ENCODE measurements at regions not wholly inside any gene's neighbourhood (a gene's known extent, or its start where the extent isn't known, plus 50 kb on each side); places are given as distances from the start of the nearest gene placed in this dataset.
"Not testable (repeated sequence)": the region's sequence is repeated elsewhere in the genome, so short reads cannot be mapped to it uniquely, and the experiment has no call there.

- no peak for DNase-seq (ENCODE audit: low spot score)
Measured at GRCh38 chr2:39930175-39930917, 151.3 kb upstream of the THUMPD2 start.

GRCh38 chr2:39929531-39929930 is 150.5 kb upstream of the THUMPD2 start:
- DNase-seq (ENCODE audit: low spot score) = no peak

- no peak for DNase-seq (ENCODE audit: low spot score)
Measured at GRCh38 chr2:39925312-39925711, 146.3 kb upstream of the THUMPD2 start.

GRCh38 chr2:39923455-39923854 is 144.4 kb upstream of the THUMPD2 start:
- no peak for DNase-seq (ENCODE audit: low spot score)

- DNase-seq (ENCODE audit: low spot score) = no peak
Measured at GRCh38 chr2:39922679-39923405, 143.8 kb upstream of the THUMPD2 start.

GRCh38 chr2:39920307-39920801 is 141.3 kb upstream of the THUMPD2 start:
- DNase-seq (ENCODE audit: low spot score) = no peak

GRCh38 chr2:39919511-39920306 is 140.7 kb upstream of the THUMPD2 start:
- no peak for DNase-seq (ENCODE audit: low spot score)

- DNase-seq (ENCODE audit: low spot score) = no peak
Measured at GRCh38 chr2:39918886-39919285, 139.8 kb upstream of the THUMPD2 start.

- DNase-seq (ENCODE audit: low spot score) = not testable (repeated sequence)
Measured at GRCh38 chr2:39917371-39917770, 138.3 kb upstream of the THUMPD2 start.

- DNase-seq (ENCODE audit: low spot score) = no peak
Measured at GRCh38 chr2:39914949-39915348, 135.9 kb upstream of the THUMPD2 start.

- DNase-seq (ENCODE audit: low spot score) = peak; percentile 68
Measured at GRCh38 chr2:39913648-39914461, 134.8 kb upstream of the THUMPD2 start.

GRCh38 chr2:39902103-39902502 is 123.0 kb upstream of the THUMPD2 start:
- DNase-seq (ENCODE audit: low spot score) = no peak

GRCh38 chr2:39898934-39899333 is 119.9 kb upstream of the THUMPD2 start:
- no peak for DNase-seq (ENCODE audit: low spot score)

GRCh38 chr2:39897273-39897672 is 118.2 kb upstream of the THUMPD2 start:
- no peak for DNase-seq (ENCODE audit: low spot score)

- DNase-seq (ENCODE audit: low spot score) = no peak
Measured at GRCh38 chr2:39894082-39894481, 115.0 kb upstream of the THUMPD2 start.

GRCh38 chr2:39893616-39894015 is 114.6 kb upstream of the THUMPD2 start:
- DNase-seq (ENCODE audit: low spot score) = no peak

- DNase-seq (ENCODE audit: low spot score) = no peak
Measured at GRCh38 chr2:39881948-39882347, 102.9 kb upstream of the THUMPD2 start.

GRCh38 chr2:39881494-39881893 is 102.4 kb upstream of the THUMPD2 start:
- DNase-seq (ENCODE audit: low spot score) = no peak

- not testable (repeated sequence) for DNase-seq (ENCODE audit: low spot score)
Measured at GRCh38 chr2:39879001-39879400, 99.9 kb upstream of the THUMPD2 start.

GRCh38 chr2:39875914-39876267 is 96.8 kb upstream of the THUMPD2 start:
- peak; percentile 7 for DNase-seq (ENCODE audit: low spot score)

- peak; percentile 92 for DNase-seq (ENCODE audit: low spot score)
Measured at GRCh38 chr2:39875182-39875913, 96.3 kb upstream of the THUMPD2 start.
